Lower lobe of right lung (tissue), 2 donors: ENCODE measurements at regions not wholly inside any gene's neighbourhood (a gene's known extent, or its start where the extent isn't known, plus 50 kb on each side); places are given as distances from the start of the nearest gene placed in this dataset.
"Not testable (repeated sequence)": the region's sequence is repeated elsewhere in the genome, so short reads cannot be mapped to it uniquely, and the experiment has no call there.

Source experiments
- ATAC-seq, 2 donors: fragments of 200-7000 bp; cut with Tn5 transposase; one replicate each; pipeline ENCODE4 v1.9.1; 2020 to 2022; ENCODE audit warnings: mild to moderate bottlenecking in 2 of 2, moderate library complexity in 2 of 2
- DNase-seq: peaks from one replicate; pipeline ENCODE4 v3.0.0-alpha.2; 2020
- H3K27ac ChIP-seq: fragments of 200-600 bp; one replicate; pipeline ENCODE4 v1.8.0; 2022
- H3K27me3 ChIP-seq: fragments of 200-600 bp; one replicate; pipeline ENCODE4 v1.8.0; 2022; ENCODE audit warnings: low read depth
- H3K36me3 ChIP-seq: fragments of 200-600 bp; one replicate; pipeline ENCODE4 v1.8.0; 2022; ENCODE audit warnings: mild to moderate bottlenecking
- H3K4me1 ChIP-seq: fragments of 200-600 bp; one replicate; pipeline ENCODE4 v1.8.0; 2022
- H3K4me3 ChIP-seq: fragments of 200-600 bp; one replicate; pipeline ENCODE4 v1.8.0; 2022; ENCODE audit warnings: mild to moderate bottlenecking
- H3K9me3 ChIP-seq: fragments of 200-600 bp; one replicate; pipeline ENCODE4 v1.8.0; 2022
- intact Hi-C: fragments of 100-400 bp; cut with DNase I; formaldehyde crosslinking; loops from one replicate; pipeline ENCODE4 v1.11.0; 2022
- TF ChIP-seq, protein P1 (sequence below): fragments of 200-600 bp; IDR thresholded peaks from one replicate; pipeline ENCODE4 v1.8.0; 2022; ENCODE audit warnings: antibody characterized with exemption, mild to moderate bottlenecking
- donor health status: DM: no; HTN: yes; CAD: no; lungs with severe emphysema.

GRCh38 chr4:138113819-138114400 is 128.2 kb downstream of the SLC7A11 start:
- no peak for ATAC-seq
- intact Hi-C loops: no loop called here
- DNase-seq: no peak
- Histone ChIP-seq H3K27ac (no peak overlapping the region), H3K4me1 (no peaks in the 10 kb centered on the region), H3K27me3 (no peaks in the 10 kb centered on the region), H3K4me3 (no peak overlapping the region), H3K9me3 (no peaks in the 10 kb centered on the region), H3K36me3 (no peaks in the 10 kb centered on the region)
- TF ChIP-seq, protein P1, sequence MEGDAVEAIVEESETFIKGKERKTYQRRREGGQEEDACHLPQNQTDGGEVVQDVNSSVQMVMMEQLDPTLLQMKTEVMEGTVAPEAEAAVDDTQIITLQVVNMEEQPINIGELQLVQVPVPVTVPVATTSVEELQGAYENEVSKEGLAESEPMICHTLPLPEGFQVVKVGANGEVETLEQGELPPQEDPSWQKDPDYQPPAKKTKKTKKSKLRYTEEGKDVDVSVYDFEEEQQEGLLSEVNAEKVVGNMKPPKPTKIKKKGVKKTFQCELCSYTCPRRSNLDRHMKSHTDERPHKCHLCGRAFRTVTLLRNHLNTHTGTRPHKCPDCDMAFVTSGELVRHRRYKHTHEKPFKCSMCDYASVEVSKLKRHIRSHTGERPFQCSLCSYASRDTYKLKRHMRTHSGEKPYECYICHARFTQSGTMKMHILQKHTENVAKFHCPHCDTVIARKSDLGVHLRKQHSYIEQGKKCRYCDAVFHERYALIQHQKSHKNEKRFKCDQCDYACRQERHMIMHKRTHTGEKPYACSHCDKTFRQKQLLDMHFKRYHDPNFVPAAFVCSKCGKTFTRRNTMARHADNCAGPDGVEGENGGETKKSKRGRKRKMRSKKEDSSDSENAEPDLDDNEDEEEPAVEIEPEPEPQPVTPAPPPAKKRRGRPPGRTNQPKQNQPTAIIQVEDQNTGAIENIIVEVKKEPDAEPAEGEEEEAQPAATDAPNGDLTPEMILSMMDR: no peak

DNA sequence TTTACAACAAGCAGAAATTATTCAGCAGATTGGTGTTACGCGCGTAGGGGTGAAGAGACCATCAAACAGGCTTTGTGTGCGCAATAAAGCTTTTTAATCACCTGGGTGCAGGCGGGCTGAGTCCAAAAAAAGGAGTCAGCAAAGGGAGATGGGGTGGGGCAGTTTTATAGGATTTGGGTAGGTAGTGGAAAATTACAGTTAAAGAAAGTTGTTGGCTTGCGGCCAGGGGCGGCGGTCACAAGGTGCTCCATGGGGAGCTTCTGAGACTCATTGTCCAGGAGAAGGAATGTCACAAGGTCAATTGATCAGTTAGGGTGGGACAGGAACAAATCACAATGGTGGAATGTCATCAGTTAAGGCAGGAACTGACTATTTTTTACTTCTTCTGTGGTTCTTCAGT is 129.3 kb downstream of the SLC7A11 start:
- ATAC-seq, DNase-seq, H3K9me3 ChIP-seq, intact Hi-C loops, H3K27ac ChIP-seq, H3K4me1 ChIP-seq, H3K27me3 ChIP-seq, H3K36me3 ChIP-seq, H3K4me3 ChIP-seq: not testable (repeated sequence)

GRCh38 chr4:138112389-138112788 is 129.8 kb downstream of the SLC7A11 start:
- Histone ChIP-seq H3K27ac (no peak overlapping the region), H3K4me3 (no peak overlapping the region), H3K36me3 (no peaks in the 10 kb centered on the region), H3K4me1 (no peaks in the 10 kb centered on the region), H3K27me3 (no peaks in the 10 kb centered on the region), H3K9me3 (no peaks in the 10 kb centered on the region)
- DNase-seq (no peak), ATAC-seq (no peak)
- intact Hi-C loops: no loop called here
- TF ChIP-seq, protein P1: no peak

- TF ChIP-seq, protein P1: no peak
- Histone ChIP-seq H3K9me3 (no peaks in the 10 kb centered on the region), H3K36me3 (no peaks in the 10 kb centered on the region), H3K4me3 (no peak overlapping the region), H3K27ac (no peak overlapping the region), H3K27me3 (no peaks in the 10 kb centered on the region), H3K4me1 (no peaks in the 10 kb centered on the region)
- intact Hi-C loops: no loop called here
- no peak for ATAC-seq
- no peak for DNase-seq
Observed at GRCh38 chr4:138111462-138112000, 130.6 kb downstream of the SLC7A11 start.

DNA sequence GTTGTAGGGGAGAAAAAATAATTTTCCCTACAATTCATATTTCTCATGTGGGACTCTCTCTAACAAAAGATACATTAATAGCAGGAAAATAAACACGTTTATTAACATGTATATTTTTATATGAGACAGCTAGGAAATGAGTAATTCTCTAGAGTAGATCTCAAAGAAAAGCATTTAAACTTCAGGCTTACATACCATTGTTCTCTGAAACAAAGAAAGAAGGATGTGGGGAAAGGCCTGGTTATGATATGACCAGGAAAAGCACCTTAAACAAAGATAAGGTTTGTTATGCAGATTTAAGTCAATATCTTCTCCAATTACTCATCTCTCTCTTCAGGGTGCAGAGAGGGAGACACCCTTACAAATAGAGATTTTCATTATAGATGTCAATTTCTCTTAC is 131.3 kb downstream of the SLC7A11 start:
- Histone ChIP-seq H3K4me3 (no peak overlapping the region), H3K9me3 (no peaks in the 10 kb centered on the region), H3K27ac (no peak overlapping the region), H3K36me3 (no peaks in the 10 kb centered on the region), H3K4me1 (no peaks in the 10 kb centered on the region), H3K27me3 (no peaks in the 10 kb centered on the region)
- DNase-seq (no peak), ATAC-seq (no peak)
- intact Hi-C loops: no loop called here
- TF ChIP-seq, protein P1: no peak

GRCh38 chr4:138107023-138107422 is 135.1 kb downstream of the SLC7A11 start:
- intact Hi-C loops: no loop called here
- Histone ChIP-seq H3K4me1 (no peaks in the 10 kb centered on the region), H3K36me3 (no peaks in the 10 kb centered on the region), H3K27ac (no peak overlapping the region), H3K27me3 (no peaks in the 10 kb centered on the region), H3K4me3 (no peak overlapping the region), H3K9me3 (no peaks in the 10 kb centered on the region)
- TF ChIP-seq, protein P1: no peak
- no peak for ATAC-seq
- no peak for DNase-seq
